IMR-90 (cell line): ENCODE measurements at regions not wholly inside any gene's neighbourhood (a gene's known extent, or its start where the extent isn't known, plus 50 kb on each side); places are given as distances from the start of the nearest gene placed in this dataset.

ENCODE experiments used
- ATAC-seq: fragments of 200-7000 bp; cut with Tn5 transposase; 2 replicates; pipeline ENCODE4 v1.9.1; 2020; ENCODE audit warnings: low read depth, mild to moderate bottlenecking, moderate library complexity
- BruUV-seq: library from RNA; stranded (reverse); fragments of 400-500 nt; replicated peaks from 2 replicates; lab custom pipeline; 2021; lab: Mats Ljungman, UMichigan
- CTCF ChIA-PET: fragments of 300-600 bp; formaldehyde crosslinking; extraction: SDS; loops from one replicate; lab custom pipeline; 2021; ENCODE audit warnings: antibody characterized with exemption; lab: Yijun Ruan, JAX
- POLR2A ChIA-PET: fragments of 300-600 bp; sonication (Branson Sonifier 250); formaldehyde crosslinking; loops from one replicate; lab custom pipeline; 2022; ENCODE audit warnings: antibody characterized with exemption; ENCODE audit not compliant: unreplicated experiment; lab: Charles Lee
- DNase-seq: peaks from one replicate; pipeline ENCODE4 v3.0.0; 2013
- H2AFZ ChIP-seq: replicated peaks from 2 replicates; pipeline ENCODE3; 2013; ENCODE audit warnings: low read length, mild to moderate bottlenecking; ENCODE audit not compliant: poor library complexity
- H2AK5ac ChIP-seq: 2 replicates; pipeline ENCODE4 v1.6.1; 2013; ENCODE audit warnings: low read depth, low read length, inconsistent platforms
- H2AK9ac ChIP-seq: replicated peaks from 2 replicates; pipeline ENCODE3; 2013; ENCODE audit warnings: mild to moderate bottlenecking, low read depth, low read length, moderate library complexity; ENCODE audit not compliant: poor library complexity
- H2BK120ac ChIP-seq: 2 replicates; pipeline ENCODE4 v1.6.1; 2013; ENCODE audit warnings: low read depth, low read length, inconsistent platforms
- H2BK15ac ChIP-seq: 3 replicates; pipeline ENCODE4 v1.6.1; 2013; ENCODE audit warnings: low read depth, low read length, inconsistent platforms
- H2BK20ac ChIP-seq: 2 replicates; pipeline ENCODE4 v1.6.1; 2013; ENCODE audit warnings: low read depth, mild to moderate bottlenecking, inconsistent platforms, low read length, moderate library complexity
- H2BK5ac ChIP-seq: 2 replicates; pipeline ENCODE4 v1.6.1; 2013; ENCODE audit warnings: mild to moderate bottlenecking, low read depth, low read length, inconsistent platforms; ENCODE audit not compliant: poor library complexity, severe bottlenecking
- H3K14ac ChIP-seq: replicated peaks from 2 replicates; pipeline ENCODE4 v1.6.1; 2013; ENCODE audit warnings: low read depth, low read length, inconsistent platforms
- H3K18ac ChIP-seq: 2 replicates; pipeline ENCODE4 v1.6.1; 2013; ENCODE audit warnings: low read depth, low read length, control low read depth
- H3K23ac ChIP-seq: 2 replicates; pipeline ENCODE4 v1.6.1; 2013; ENCODE audit warnings: low read depth, low read length, inconsistent platforms
- H3K27ac ChIP-seq: 2 replicates; pipeline ENCODE4 v1.5.1; 2013; ENCODE audit warnings: mild to moderate bottlenecking, control low read depth, low read length; ENCODE audit not compliant: insufficient read depth
- H3K27me3 ChIP-seq: 2 replicates; pipeline ENCODE4 v1.6.1; 2013; ENCODE audit warnings: low read length; ENCODE audit not compliant: control insufficient read depth, insufficient read depth
- H3K36me3 ChIP-seq: 2 replicates; pipeline ENCODE4 v1.6.1; 2013; ENCODE audit warnings: low read length, mixed read lengths; ENCODE audit not compliant: control insufficient read depth, insufficient read depth
- H3K4ac ChIP-seq: 2 replicates; pipeline ENCODE4 v1.6.1; 2013; ENCODE audit warnings: low read depth, low read length, inconsistent platforms
- H3K4me1 ChIP-seq: 2 replicates; pipeline ENCODE4 v1.6.1; 2013; ENCODE audit warnings: low read length, mixed read lengths; ENCODE audit not compliant: control insufficient read depth, insufficient read depth
- H3K4me2 ChIP-seq: 2 replicates; pipeline ENCODE4 v1.6.1; 2013; ENCODE audit warnings: low read depth, mild to moderate bottlenecking, control low read depth, low read length, moderate library complexity
- H3K4me3 ChIP-seq: 2 replicates; pipeline ENCODE4 v1.5.1; 2013; ENCODE audit warnings: low read depth, mild to moderate bottlenecking, control low read depth, low read length, moderate library complexity; ENCODE audit not compliant: insufficient read depth
- H3K56ac ChIP-seq: 2 replicates; pipeline ENCODE4 v1.6.1; 2013; ENCODE audit warnings: low read length, inconsistent platforms; ENCODE audit not compliant: insufficient read depth; ENCODE audit errors: extremely low read depth
- H3K79me1 ChIP-seq, 2 experiments: 2 replicates each; pipeline ENCODE4 v1.6.1; 2013; ENCODE audit warnings: low read length in 2 of 2, inconsistent platforms in 1 of 2, low read depth in 1 of 2
- H3K9ac ChIP-seq: 2 replicates; pipeline ENCODE4 v1.6.1; 2013; ENCODE audit warnings: low read depth, low read length, control low read depth
- H3K9me1 ChIP-seq: 2 replicates; pipeline ENCODE4 v1.6.1; 2013; ENCODE audit warnings: low read length, inconsistent platforms; ENCODE audit not compliant: insufficient read depth
- H3K9me3 ChIP-seq: 2 replicates; pipeline ENCODE4 v1.6.1; 2013; ENCODE audit warnings: low read length; ENCODE audit not compliant: control insufficient read depth, insufficient read depth
- H4K20me1 ChIP-seq: 2 replicates; pipeline ENCODE4 v1.6.1; 2013; ENCODE audit warnings: low read length, inconsistent platforms; ENCODE audit not compliant: insufficient read depth
- H4K5ac ChIP-seq: 2 replicates; pipeline ENCODE4 v1.6.1; 2013; ENCODE audit warnings: mild to moderate bottlenecking, low read depth, low read length, control low read depth
- H4K8ac ChIP-seq, 2 experiments: 2 replicates each; pipeline ENCODE4 v1.6.1; 2013; ENCODE audit warnings: low read depth in 2 of 2, low read length in 2 of 2, control low read depth in 1 of 2, inconsistent platforms in 1 of 2
- H4K91ac ChIP-seq: 2 replicates; pipeline ENCODE4 v1.6.1; 2013; ENCODE audit warnings: low read depth, low read length, inconsistent platforms; ENCODE audit not compliant: insufficient read depth
- CEBPB ChIP-seq: IDR thresholded peaks from 2 replicates; pipeline ENCODE4 v1.6.1; 2012; ENCODE audit warnings: low read depth, low read length, improper control_type of control experiment
- CHD1 ChIP-seq: IDR thresholded peaks from 2 replicates; pipeline ENCODE4 v1.6.1; 2012; ENCODE audit warnings: low read depth, low read length, improper control_type of control experiment
- WGBS, 2 experiments: methylation state at CpG; one replicate each; pipeline versions ENCODE4 v1.1.5 to v1.1.7; 2013; ENCODE audit warnings: missing lambda C conversion rate in 2 of 2; ENCODE audit not compliant: insufficient read length in 1 of 2; ENCODE audit errors: extremely low coverage in 2 of 2; 5-methylcytosine and 5-hydroxymethylcytosine counted together
- dilution Hi-C: fragments of 300-500 bp; cut with HindIII; formaldehyde crosslinking; loops from one replicate; pipeline ENCODE4 v1.14.3; 2018; ENCODE audit warnings: low sequenced_read_pairs; ENCODE audit not compliant: unreplicated experiment
- in situ Hi-C: fragments of 300-500 bp; cut with MboI; formaldehyde crosslinking; loops from 3 replicates; pipeline ENCODE4 v1.14.3; 2019; ENCODE audit warnings: low sequenced_read_pairs, inconsistent platforms, mixed read lengths
- intact Hi-C: fragments of 100-400 bp; cut with micrococcal nuclease; formaldehyde crosslinking; loops from 2 replicates; pipeline ENCODE4 v1.10.0; 2022
- TF ChIP-seq, protein P1 (sequence below): fragments of 150-350 bp; IDR thresholded peaks from 2 replicates; pipeline ENCODE4 v1.6.1; 2017; ENCODE audit warnings: mild to moderate bottlenecking, antibody characterized with exemption, low read length, low read depth

DNA sequence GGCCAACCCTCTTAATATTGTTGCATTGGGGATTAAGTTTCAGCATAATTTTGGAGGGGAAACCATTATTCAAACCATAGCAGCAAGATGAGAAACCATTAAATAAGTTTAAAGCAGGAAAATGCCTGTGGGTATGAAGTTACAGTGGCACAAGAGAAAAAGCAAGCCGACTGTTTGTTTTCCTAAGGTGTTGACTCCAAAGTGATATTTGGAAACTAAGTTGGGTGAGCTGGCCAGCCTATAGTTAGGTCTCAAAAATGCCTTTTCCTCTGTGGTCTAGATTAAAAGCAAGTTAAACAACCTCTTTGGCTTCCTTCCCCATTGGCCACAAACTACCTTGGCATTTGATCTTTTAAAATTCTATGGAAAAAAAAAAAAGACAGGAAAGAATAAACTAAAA is 419.8 kb upstream of the AZI2 start:
- H4K20me1 ChIP-seq = no peaks in the 10 kb centered on the region
- ATAC-seq (no peak), DNase-seq (no peak)
- H3K9me3 ChIP-seq = no peaks in the 10 kb centered on the region
- no peak overlapping the region for H2BK5ac ChIP-seq
- H3K4me2 ChIP-seq = no peak overlapping the region
- dilution Hi-C loops = no loop called here
- H3K56ac ChIP-seq = no peak overlapping the region
- no peaks in the 10 kb centered on the region for H3K79me1 ChIP-seq
- H3K4me1 ChIP-seq = no peaks in the 10 kb centered on the region
- TF ChIP-seq CHD1 (no peak), CEBPB (no peak)
- TF ChIP-seq, protein P1, sequence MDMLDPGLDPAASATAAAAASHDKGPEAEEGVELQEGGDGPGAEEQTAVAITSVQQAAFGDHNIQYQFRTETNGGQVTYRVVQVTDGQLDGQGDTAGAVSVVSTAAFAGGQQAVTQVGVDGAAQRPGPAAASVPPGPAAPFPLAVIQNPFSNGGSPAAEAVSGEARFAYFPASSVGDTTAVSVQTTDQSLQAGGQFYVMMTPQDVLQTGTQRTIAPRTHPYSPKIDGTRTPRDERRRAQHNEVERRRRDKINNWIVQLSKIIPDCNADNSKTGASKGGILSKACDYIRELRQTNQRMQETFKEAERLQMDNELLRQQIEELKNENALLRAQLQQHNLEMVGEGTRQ = no peak
- no peak overlapping the region for H3K4me3 ChIP-seq
- no peaks in the 10 kb centered on the region for H3K27me3 ChIP-seq
- in situ Hi-C loops = no loop called here
- CTCF ChIA-PET = no interaction called here
- no peak overlapping the region for H2BK120ac ChIP-seq
- no peak overlapping the region for H4K5ac ChIP-seq
- no peak overlapping the region for H2AFZ ChIP-seq
- H2AK5ac ChIP-seq = no peak overlapping the region
- no peak overlapping the region for H3K27ac ChIP-seq
- no CpG with 5 or more reads among the region's 1 CpG for WGBS, 2 experiments
- no peak overlapping the region for H3K23ac ChIP-seq
- intact Hi-C loops = no loop called here
- no peak overlapping the region for H3K18ac ChIP-seq
- H2AK9ac ChIP-seq = no peak overlapping the region
- POLR2A ChIA-PET = no interaction called here
- H4K8ac ChIP-seq = no peak overlapping the region
- H3K4ac ChIP-seq = no peak overlapping the region
- H3K9me1 ChIP-seq = no peaks in the 10 kb centered on the region
- BruUV-seq = no TSS peak
- H2BK15ac ChIP-seq = no peak overlapping the region
- H3K36me3 ChIP-seq = no peaks in the 10 kb centered on the region
- no peak overlapping the region for H3K14ac ChIP-seq
- H2BK20ac ChIP-seq = no peak overlapping the region
- H4K91ac ChIP-seq = no peak overlapping the region
- no peak overlapping the region for H3K9ac ChIP-seq
